ENCODE measurements at regions not wholly inside any gene's neighbourhood (a gene's known extent, or its start where the extent isn't known, plus 50 kb on each side); places are given as distances from the start of the nearest gene placed in this dataset.

GRCh38 chr2:204127238-204127637, 190.7 kb downstream of the ICOS start:
- no peak overlapping the region for H3K27ac Mint-ChIP-seq
- Histone ChIP-seq H3K27me3 (ENCODE audit: insufficient read depth, low read length) (no peaks in the 10 kb centered on the region), H3K36me3 (ENCODE audit: insufficient read depth, low read length) (no peaks in the 10 kb centered on the region), H3K27ac (ENCODE audit: low read depth, low read length) (no peak overlapping the region), H3K4me3 (ENCODE audit: low read length in 2 of 2) (no peak overlapping the region), H3K9me3 (ENCODE audit: control insufficient read depth in 1 of 2, low read length in 2 of 2) (no peaks in the 10 kb centered on the region), H3K4me1 (ENCODE audit: insufficient read depth, low read length) (no peaks in the 10 kb centered on the region)
- H3K4me3 Mint-ChIP-seq = no peak overlapping the region
- H3K4me1 Mint-ChIP-seq = no peaks in the 10 kb centered on the region
- no peaks in the 10 kb centered on the region for H3K36me3 Mint-ChIP-seq
- peaks cover 7 to 14% of the 10 kb centered on the region in 2 donors for H3K27me3 Mint-ChIP-seq
- intact Hi-C loops (cut with micrococcal nuclease) = no loop called here
- H3K9me3 Mint-ChIP-seq = no peaks in the 10 kb centered on the region
- no peak for DNase-seq
- POLR2A ChIA-PET (ENCODE audit: partially characterized antibody) = no interaction called here
- CTCF ChIA-PET (ENCODE audit: partially characterized antibody) = interaction anchor here (1.0 to 1.5 kb wide), 2 partner anchors 10 to 18 kb away, joined by 3 to 4 read pairs; no protein-coding TSS in a partner anchor

GRCh38 chr2:204129591-204130294, 193.2 kb downstream of the ICOS start:
- H3K4me3 ChIP-seq (ENCODE audit: low read length in 2 of 2) = no peak overlapping the region
- ChIA-PET CTCF (ENCODE audit: partially characterized antibody) (no interaction called here), POLR2A (ENCODE audit: partially characterized antibody) (no interaction called here)
- intact Hi-C loops (cut with micrococcal nuclease) = no loop called here
- no peak for DNase-seq
- Mint-ChIP-seq H3K4me1 (no peaks in the 10 kb centered on the region), H3K4me3 (no peak overlapping the region), H3K27me3 (peaks cover 3 to 8% of the 10 kb centered on the region in 2 donors), H3K9me3 (no peaks in the 10 kb centered on the region), H3K36me3 (no peaks in the 10 kb centered on the region), H3K27ac (no peak overlapping the region)
- no peaks in the 10 kb centered on the region for H3K36me3 ChIP-seq (ENCODE audit: insufficient read depth, low read length)
- no peaks in the 10 kb centered on the region for H3K9me3 ChIP-seq (ENCODE audit: control insufficient read depth in 1 of 2, low read length in 2 of 2)
- H3K4me1 ChIP-seq (ENCODE audit: insufficient read depth, low read length) = no peaks in the 10 kb centered on the region
- H3K27me3 ChIP-seq (ENCODE audit: insufficient read depth, low read length) = no peaks in the 10 kb centered on the region
- no peak overlapping the region for H3K27ac ChIP-seq (ENCODE audit: low read depth, low read length)

- no peak overlapping the region for H3K27ac Mint-ChIP-seq
- Histone ChIP-seq H3K4me3 (ENCODE audit: low read length in 2 of 2) (no peak overlapping the region), H3K27ac (ENCODE audit: low read depth, low read length) (no peak overlapping the region), H3K27me3 (ENCODE audit: insufficient read depth, low read length) (no peaks in the 10 kb centered on the region), H3K36me3 (ENCODE audit: insufficient read depth, low read length) (no peaks in the 10 kb centered on the region), H3K9me3 (ENCODE audit: control insufficient read depth in 1 of 2, low read length in 2 of 2) (no peaks in the 10 kb centered on the region), H3K4me1 (ENCODE audit: insufficient read depth, low read length) (no peaks in the 10 kb centered on the region)
- no peaks in the 10 kb centered on the region for H3K36me3 Mint-ChIP-seq
- DNase-seq = no peak
- ChIA-PET POLR2A (ENCODE audit: partially characterized antibody) (no interaction called here), CTCF (ENCODE audit: partially characterized antibody) (no interaction called here)
- intact Hi-C loops (cut with micrococcal nuclease) = no loop called here
- H3K4me3 Mint-ChIP-seq = no peak overlapping the region
- H3K4me1 Mint-ChIP-seq = no peaks in the 10 kb centered on the region
- peaks cover 2 to 7% of the 10 kb centered on the region in 2 donors for H3K27me3 Mint-ChIP-seq
- H3K9me3 Mint-ChIP-seq = no peaks in the 10 kb centered on the region
These were observed 195.1 kb downstream of the ICOS start for GRCh38 chr2:204131621-204132020.

- no peaks in the 10 kb centered on the region for H3K36me3 Mint-ChIP-seq
These were observed 196.9 kb downstream of the ICOS start for GRCh38 chr2:204133476-204133875.

GRCh38 chr2:204134421-204134820, 197.9 kb downstream of the ICOS start:
- Histone ChIP-seq H3K27me3 (ENCODE audit: insufficient read depth, low read length) (no peaks in the 10 kb centered on the region), H3K4me3 (ENCODE audit: low read length in 2 of 2) (no peak overlapping the region), H3K36me3 (ENCODE audit: insufficient read depth, low read length) (no peaks in the 10 kb centered on the region), H3K9me3 (ENCODE audit: control insufficient read depth in 1 of 2, low read length in 2 of 2) (no peaks in the 10 kb centered on the region), H3K4me1 (ENCODE audit: insufficient read depth, low read length) (no peaks in the 10 kb centered on the region), H3K27ac (ENCODE audit: low read depth, low read length) (no peak overlapping the region)
- Mint-ChIP-seq H3K4me3 (no peak overlapping the region), H3K36me3 (no peaks in the 10 kb centered on the region), H3K27ac (no peak overlapping the region), H3K27me3 (peaks cover 2 to 3% of the 10 kb centered on the region in 2 donors), H3K9me3 (no peaks in the 10 kb centered on the region), H3K4me1 (no peaks in the 10 kb centered on the region)
- intact Hi-C loops (cut with micrococcal nuclease) = no loop called here
- ChIA-PET POLR2A (ENCODE audit: partially characterized antibody) (no interaction called here), CTCF (ENCODE audit: partially characterized antibody) (interaction anchor here (1.0 to 2.7 kb wide), 3 partner anchors 10 to 45 kb away, joined by 3 to 24 read pairs (median 3); no protein-coding TSS in a partner anchor)
- DNase-seq = no peak

More at GRCh38 chr2:204133476-204133875, 196.9 kb downstream of the ICOS start:
- intact Hi-C loops (cut with micrococcal nuclease) = no loop called here
- ChIA-PET POLR2A (ENCODE audit: partially characterized antibody) (no interaction called here), CTCF (ENCODE audit: partially characterized antibody) (interaction anchor here (1.5 to 2.7 kb wide), 2 partner anchors 11 to 25 kb away, joined by 3 to 24 read pairs; no protein-coding TSS in a partner anchor)
- H3K27me3 Mint-ChIP-seq = peaks cover 2 to 4% of the 10 kb centered on the region in 2 donors
- Histone ChIP-seq H3K36me3 (ENCODE audit: insufficient read depth, low read length) (no peaks in the 10 kb centered on the region), H3K4me3 (ENCODE audit: low read length in 2 of 2) (no peak overlapping the region), H3K27me3 (ENCODE audit: insufficient read depth, low read length) (no peaks in the 10 kb centered on the region), H3K27ac (ENCODE audit: low read depth, low read length) (no peak overlapping the region), H3K4me1 (ENCODE audit: insufficient read depth, low read length) (no peaks in the 10 kb centered on the region), H3K9me3 (ENCODE audit: control insufficient read depth in 1 of 2, low read length in 2 of 2) (no peaks in the 10 kb centered on the region)
- no peak for DNase-seq
- no peak overlapping the region for H3K4me3 Mint-ChIP-seq
- no peaks in the 10 kb centered on the region for H3K9me3 Mint-ChIP-seq
- H3K4me1 Mint-ChIP-seq = no peaks in the 10 kb centered on the region
- H3K27ac Mint-ChIP-seq = no peak overlapping the region

GRCh38 chr2:204135752-204136151, 199.2 kb downstream of the ICOS start:
- DNase-seq = no peak
- no peaks in the 10 kb centered on the region for H3K9me3 Mint-ChIP-seq
- no peaks in the 10 kb centered on the region for H3K9me3 ChIP-seq (ENCODE audit: control insufficient read depth in 1 of 2, low read length in 2 of 2)
- no peak overlapping the region for H3K4me3 Mint-ChIP-seq
- no peaks in the 10 kb centered on the region for H3K36me3 ChIP-seq (ENCODE audit: insufficient read depth, low read length)
- H3K4me1 ChIP-seq (ENCODE audit: insufficient read depth, low read length) = no peaks in the 10 kb centered on the region
- no peak overlapping the region for H3K27ac Mint-ChIP-seq
- no peak overlapping the region for H3K4me3 ChIP-seq (ENCODE audit: low read length in 2 of 2)
- intact Hi-C loops (cut with micrococcal nuclease) = no loop called here
- H3K27me3 Mint-ChIP-seq = peaks cover under 1 to 4% of the 10 kb centered on the region in 2 donors
- POLR2A ChIA-PET (ENCODE audit: partially characterized antibody) = no interaction called here
- H3K27ac ChIP-seq (ENCODE audit: low read depth, low read length) = no peak overlapping the region
- CTCF ChIA-PET (ENCODE audit: partially characterized antibody) = interaction anchor here (1.7 kb wide), 1 partner anchor 10 kb away, joined by 8 read pairs; no protein-coding TSS in a partner anchor
- no peaks in the 10 kb centered on the region for H3K27me3 ChIP-seq (ENCODE audit: insufficient read depth, low read length)
- H3K36me3 Mint-ChIP-seq = no peaks in the 10 kb centered on the region
- H3K4me1 Mint-ChIP-seq = no peaks in the 10 kb centered on the region

GRCh38 chr2:204138206-204138605, 201.6 kb downstream of the ICOS start:
- Mint-ChIP-seq H3K27me3 (peaks cover 0 to 5% of the 10 kb centered on the region in 2 donors), H3K36me3 (no peaks in the 10 kb centered on the region), H3K4me3 (no peak overlapping the region), H3K27ac (no peak overlapping the region), H3K4me1 (no peaks in the 10 kb centered on the region), H3K9me3 (no peaks in the 10 kb centered on the region)
- H3K4me3 ChIP-seq (ENCODE audit: low read length in 2 of 2) = no peak overlapping the region
- no peaks in the 10 kb centered on the region for H3K36me3 ChIP-seq (ENCODE audit: insufficient read depth, low read length)
- H3K4me1 ChIP-seq (ENCODE audit: insufficient read depth, low read length) = no peaks in the 10 kb centered on the region
- POLR2A ChIA-PET (ENCODE audit: partially characterized antibody) = no interaction called here
- no peaks in the 10 kb centered on the region for H3K27me3 ChIP-seq (ENCODE audit: insufficient read depth, low read length)
- intact Hi-C loops (cut with micrococcal nuclease) = no loop called here
- DNase-seq = no peak
- CTCF ChIA-PET (ENCODE audit: partially characterized antibody) = interaction anchor here (1.4 to 1.5 kb wide), 3 partner anchors 11 to 40 kb away, joined by 3 to 6 read pairs (median 4); no protein-coding TSS in a partner anchor
- no peaks in the 10 kb centered on the region for H3K9me3 ChIP-seq (ENCODE audit: control insufficient read depth in 1 of 2, low read length in 2 of 2)
- H3K27ac ChIP-seq (ENCODE audit: low read depth, low read length) = no peak overlapping the region

Measured in CD4-positive, alpha-beta memory T cell (primary cell).